Kasumi-1 (cell line): ENCODE measurements at regions not wholly inside any gene's neighbourhood (a gene's known extent, or its start where the extent isn't known, plus 50 kb on each side); places are given as distances from the start of the nearest gene placed in this dataset.

ENCODE experiments used
- DNase-seq, 2 experiments: peaks; one replicate each; lab custom pipeline; 2025; lab: John Stamatoyannopoulos, UW

- peak; percentile 61 to 77 for DNase-seq
Observed at GRCh38 chr2:71277536-71278103, 50.7 kb upstream of the PAIP2B start.

GRCh38 chr2:71277147-71277475, 50.2 kb upstream of the PAIP2B start:
- DNase-seq: no peak

GRCh38 chr2:71276311-71277146, 49.6 kb upstream of the PAIP2B start:
- peak; percentile 82 to 83 for DNase-seq
